PC-9 (cell line): ENCODE measurements at regions not wholly inside any gene's neighbourhood (a gene's known extent, or its start where the extent isn't known, plus 50 kb on each side); places are given as distances from the start of the nearest gene placed in this dataset.
A peak's percentile ranks its signal among the peaks of the same experiment; 100 is the strongest.

Experiments
- BruUV-seq: library from RNA; stranded (reverse); fragments of 400-500 nt; replicated peaks from 2 replicates; lab custom pipeline; 2021; lab: Mats Ljungman, UMichigan
- CTCF ChIA-PET: fragments of 300-600 bp; sonication (Branson Sonifier 250); formaldehyde crosslinking; loops from one replicate; lab custom pipeline; 2022; ENCODE audit warnings: antibody characterized with exemption; lab: Charles Lee
- POLR2A ChIA-PET: fragments of 300-600 bp; sonication (Branson Sonifier 250); formaldehyde crosslinking; loops from one replicate; lab custom pipeline; 2022; ENCODE audit warnings: antibody characterized with exemption; ENCODE audit not compliant: unreplicated experiment; lab: Charles Lee
- DNase-seq, 2 experiments: peaks; one replicate each; pipeline versions ENCODE4 v3.0.0 to v3.0.0-alpha.2; 2015 to 2022; ENCODE audit warnings: mixed read lengths in 1 of 2
- H2AFZ ChIP-seq: fragments of 200-600 bp; sonication (generic); 2 replicates; pipeline ENCODE4 v1.8.1; 2017; ENCODE audit warnings: antibody characterized with exemption
- H3F3A ChIP-seq: fragments of 200-600 bp; sonication (generic); 2 replicates; pipeline ENCODE4 v1.8.1; 2017; ENCODE audit warnings: antibody characterized with exemption, mild to moderate bottlenecking, low read depth; ENCODE audit not compliant: insufficient read depth
- H3K27ac ChIP-seq: fragments of 200-600 bp; sonication (generic); 2 replicates; pipeline ENCODE4 v1.6.1; 2016; ENCODE audit warnings: mixed run types
- H3K27me3 ChIP-seq: fragments of 200-600 bp; sonication (generic); 2 replicates; pipeline ENCODE4 v1.6.1; 2016; ENCODE audit warnings: low read depth, mixed run types; ENCODE audit not compliant: insufficient read depth
- H3K36me3 ChIP-seq: fragments of 200-600 bp; sonication (generic); 2 replicates; pipeline ENCODE4 v1.6.1; 2016; ENCODE audit warnings: low read depth, mixed run types
- H3K4me1 ChIP-seq: fragments of 200-600 bp; sonication (generic); replicated peaks from 2 replicates; pipeline ENCODE4 v1.6.1; 2016; ENCODE audit warnings: mixed run types; ENCODE audit not compliant: insufficient read depth
- H3K4me2 ChIP-seq: fragments of 200-600 bp; sonication (generic); 2 replicates; pipeline ENCODE4 v1.6.1; 2017; ENCODE audit warnings: mixed run types
- H3K4me3 ChIP-seq: fragments of 200-600 bp; sonication (generic); 2 replicates; pipeline ENCODE4 v1.6.1; 2016; ENCODE audit warnings: mixed run types
- H3K79me2 ChIP-seq: fragments of 200-600 bp; sonication (generic); 2 replicates; pipeline ENCODE4 v1.6.1; 2017; ENCODE audit warnings: low read depth, mixed run types
- H3K9me2 ChIP-seq: fragments of 200-600 bp; sonication (generic); 2 replicates; pipeline ENCODE4 v1.8.1; 2017; ENCODE audit warnings: mild to moderate bottlenecking; ENCODE audit not compliant: insufficient read depth
- H3K9me3 ChIP-seq: fragments of 200-600 bp; sonication (generic); 2 replicates; pipeline ENCODE4 v1.8.1; 2016; ENCODE audit warnings: low read depth; ENCODE audit not compliant: insufficient read depth
- H4K20me1 ChIP-seq: fragments of 200-600 bp; sonication (generic); 2 replicates; pipeline ENCODE4 v1.8.1; 2017; ENCODE audit not compliant: insufficient read depth
- CTCF ChIP-seq: fragments of 200-600 bp; sonication (generic); conservative IDR thresholded peaks from 2 replicates; pipeline ENCODE4 v1.6.1; 2017; ENCODE audit warnings: mixed run types, antibody characterized with exemption, mild to moderate bottlenecking, moderate library complexity
- EZH2 ChIP-seq: fragments of 200-600 bp; sonication (generic); IDR thresholded peaks from 2 replicates; pipeline ENCODE4 v1.8.0; 2017; ENCODE audit warnings: antibody characterized with exemption, low read depth
- intact Hi-C: fragments of 100-400 bp; cut with micrococcal nuclease; formaldehyde crosslinking; loops from one replicate; pipeline ENCODE4 v1.10.0; 2022; ENCODE audit not compliant: unreplicated experiment

GRCh38 chr4:131370846-131371245, 1778.2 kb upstream of the PCDH10 start:
- ChIA-PET CTCF (no interaction called here), POLR2A (no interaction called here)
- BruUV-seq, result no TSS peak
- Histone ChIP-seq H3K4me3 (no peak overlapping the region), H3K79me2 (no peaks in the 10 kb centered on the region), H3K27ac (no peak overlapping the region), H3K9me3 (no peaks in the 10 kb centered on the region), H3K27me3 (no peaks in the 10 kb centered on the region), H2AFZ (no peak overlapping the region), H3K4me2 (no peak overlapping the region), H3K9me2 (no peaks in the 10 kb centered on the region), H3F3A (no peaks in the 10 kb centered on the region), H3K36me3 (no peaks in the 10 kb centered on the region), H3K4me1 (no peaks in the 10 kb centered on the region), H4K20me1 (no peaks in the 10 kb centered on the region)
- TF ChIP-seq CTCF, result no peak
- no peak for TF ChIP-seq EZH2
- peak in 1 of 2 experiments; percentile 2 for DNase-seq
- intact Hi-C loops, result no loop called here

GRCh38 chr4:131381055-131381454, 1768.0 kb upstream of the PCDH10 start:
- Histone ChIP-seq H3K27me3 (no peaks in the 10 kb centered on the region), H3K4me3 (no peak overlapping the region), H3K79me2 (no peaks in the 10 kb centered on the region), H4K20me1 (no peaks in the 10 kb centered on the region), H3K27ac (no peak overlapping the region), H3K4me2 (no peak overlapping the region), H3K9me2 (no peaks in the 10 kb centered on the region), H2AFZ (no peak overlapping the region), H3K9me3 (no peaks in the 10 kb centered on the region), H3F3A (no peaks in the 10 kb centered on the region), H3K36me3 (no peaks in the 10 kb centered on the region), H3K4me1 (no peaks in the 10 kb centered on the region)
- CTCF ChIA-PET, result no interaction called here
- intact Hi-C loops, result no loop called here
- no peak for DNase-seq
- BruUV-seq, result no TSS peak
- no peak for TF ChIP-seq EZH2
- TF ChIP-seq CTCF, result no peak
- POLR2A ChIA-PET, result no interaction called here

DNA sequence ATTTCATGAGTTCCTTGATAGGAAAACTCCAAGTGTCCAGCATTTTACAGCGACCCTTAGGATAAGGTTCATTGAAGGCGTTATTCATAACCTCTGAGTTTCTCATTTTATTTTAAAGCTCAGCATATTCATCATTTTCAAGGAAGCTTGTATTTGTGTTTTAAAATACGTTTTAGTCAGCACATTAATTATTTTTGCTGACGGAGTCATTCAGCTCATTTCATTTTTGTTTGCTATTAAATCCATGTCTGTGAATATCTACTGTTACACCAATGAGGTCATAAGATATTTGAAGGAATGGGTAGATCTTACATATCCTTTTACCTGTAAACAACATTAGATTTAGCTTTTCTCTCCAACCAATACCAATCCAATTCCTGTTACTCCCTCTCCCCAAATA, 1766.3 kb upstream of the PCDH10 start:
- TF ChIP-seq CTCF (no peak), EZH2 (no peak)
- POLR2A ChIA-PET, result no interaction called here
- H3K36me3 ChIP-seq, result no peaks in the 10 kb centered on the region
- H3K9me2 ChIP-seq, result no peaks in the 10 kb centered on the region
- no peaks in the 10 kb centered on the region for H3K9me3 ChIP-seq
- BruUV-seq, result no TSS peak
- H4K20me1 ChIP-seq, result no peaks in the 10 kb centered on the region
- intact Hi-C loops, result no loop called here
- H3K4me2 ChIP-seq, result no peak overlapping the region
- no peak overlapping the region for H3K27ac ChIP-seq
- no peaks in the 10 kb centered on the region for H3K4me1 ChIP-seq
- no peaks in the 10 kb centered on the region for H3K27me3 ChIP-seq
- no peak overlapping the region for H3K4me3 ChIP-seq
- H2AFZ ChIP-seq, result no peak overlapping the region
- H3F3A ChIP-seq, result no peaks in the 10 kb centered on the region
- no peaks in the 10 kb centered on the region for H3K79me2 ChIP-seq
- CTCF ChIA-PET, result no interaction called here
- DNase-seq, result no peak
